Vagina (tissue), 2 donors: ENCODE measurements at regions not wholly inside any gene's neighbourhood (a gene's known extent, or its start where the extent isn't known, plus 50 kb on each side); places are given as distances from the start of the nearest gene placed in this dataset.

Source experiments
- DNase-seq, 2 donors: peaks; one replicate each; pipeline ENCODE4 v3.0.0-alpha.2; 2017; ENCODE audit errors: extremely low spot score in 2 of 2
- H3K27ac ChIP-seq: fragments of 200-600 bp; sonication (generic); one replicate; pipeline ENCODE4 v1.5.1; 2019
- H3K27me3 ChIP-seq: fragments of 200-600 bp; sonication (generic); one replicate; pipeline ENCODE4 v1.5.1; 2019
- H3K36me3 ChIP-seq, 2 donors: fragments of 200-600 bp; sonication (generic); one replicate each; pipeline ENCODE4 v1.5.1; 2017 to 2019
- H3K4me1 ChIP-seq: fragments of 200-600 bp; sonication (generic); one replicate; pipeline ENCODE4 v1.5.1; 2019
- H3K4me3 ChIP-seq, 2 donors: fragments of 200-600 bp; sonication (generic); 1 replicate in 1 of 2; 2 replicates in 1 of 2; pipeline ENCODE4 v1.5.1; 2016 to 2019
- H3K9me3 ChIP-seq: fragments of 200-600 bp; sonication (generic); one replicate; pipeline ENCODE4 v1.5.1; 2019
- POLR2A ChIP-seq, 2 donors: fragments of 450-650 bp; IDR thresholded peaks; one replicate each; pipeline ENCODE4 v1.6.1; 2017; ENCODE audit warnings: antibody characterized with exemption in 2 of 2, mild to moderate bottlenecking in 2 of 2, moderate library complexity in 2 of 2
- POLR2AphosphoS5 ChIP-seq, 2 donors: sonication (generic); formaldehyde crosslinking; IDR thresholded peaks; one replicate each; pipeline ENCODE4 v1.9.0; 2017; ENCODE audit warnings: antibody characterized with exemption in 2 of 2, mild to moderate bottlenecking in 2 of 2, low read depth in 1 of 2; ENCODE audit not compliant: insufficient read depth in 1 of 2
- intact Hi-C: fragments of 100-400 bp; cut with DNase I; formaldehyde crosslinking; loops from one replicate; pipeline ENCODE4 v1.15.1; 2023
- TF ChIP-seq, protein P1 (sequence below), 3 experiments: fragments of 450-650 bp in 2 of 3; fragments of 200-600 bp in 1 of 3; sonication (generic) in 1 of 3; IDR thresholded peaks; one replicate each; pipeline ENCODE4 v1.5.1; 2017 to 2019; ENCODE audit warnings: antibody characterized with exemption in 3 of 3, mild to moderate bottlenecking in 2 of 3, moderate library complexity in 2 of 3

DNA sequence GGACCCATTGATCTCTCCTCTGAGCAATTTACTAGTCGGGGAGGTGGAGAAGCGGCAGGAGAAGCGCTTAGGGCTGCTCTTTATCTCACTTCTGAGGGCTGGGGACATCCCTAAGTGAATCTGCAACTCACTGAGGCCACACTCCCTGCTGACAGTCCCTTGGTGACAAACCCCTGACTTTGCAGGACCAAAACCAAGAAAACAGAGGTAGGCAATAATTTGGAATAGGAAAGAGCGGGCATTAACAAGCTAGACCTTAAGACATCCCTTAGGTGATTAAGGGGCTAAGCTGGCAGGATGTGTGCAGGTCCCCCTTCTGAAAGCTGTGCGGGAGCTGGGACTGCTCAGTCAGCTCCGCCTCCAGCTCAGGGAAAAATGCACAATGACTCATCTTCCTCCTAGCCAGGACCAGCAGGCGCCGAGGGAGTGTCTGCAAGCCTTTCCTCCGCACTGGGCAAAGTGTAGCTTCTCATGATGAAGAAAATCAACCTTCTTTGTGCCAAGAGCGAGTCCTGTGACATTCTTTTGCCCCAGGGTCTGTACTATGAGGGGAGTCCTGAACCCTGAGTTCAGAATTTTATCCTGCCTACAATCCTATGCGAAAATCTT lies 63.3 kb downstream of the BOD1L2 start:
- intact Hi-C loops = no loop called here
- Histone ChIP-seq H3K9me3 (no peaks in the 10 kb centered on the region), H3K4me1 (no peaks in the 10 kb centered on the region), H3K27ac (no peak overlapping the region), H3K36me3 (no peaks in the 10 kb centered on the region), H3K27me3 (no peaks in the 10 kb centered on the region), H3K4me3 (peak overlapping the region in 1 of 2 donors; percentile 22)
- TF ChIP-seq POLR2AphosphoS5 (IDR thresholded peaks at IDR 0.05; ENCODE audit: insufficient read depth in 1 of 2, low read depth in 1 of 2) (no peak), POLR2A (IDR thresholded peaks at IDR 0.05) (no peak)
- TF ChIP-seq, protein P1, sequence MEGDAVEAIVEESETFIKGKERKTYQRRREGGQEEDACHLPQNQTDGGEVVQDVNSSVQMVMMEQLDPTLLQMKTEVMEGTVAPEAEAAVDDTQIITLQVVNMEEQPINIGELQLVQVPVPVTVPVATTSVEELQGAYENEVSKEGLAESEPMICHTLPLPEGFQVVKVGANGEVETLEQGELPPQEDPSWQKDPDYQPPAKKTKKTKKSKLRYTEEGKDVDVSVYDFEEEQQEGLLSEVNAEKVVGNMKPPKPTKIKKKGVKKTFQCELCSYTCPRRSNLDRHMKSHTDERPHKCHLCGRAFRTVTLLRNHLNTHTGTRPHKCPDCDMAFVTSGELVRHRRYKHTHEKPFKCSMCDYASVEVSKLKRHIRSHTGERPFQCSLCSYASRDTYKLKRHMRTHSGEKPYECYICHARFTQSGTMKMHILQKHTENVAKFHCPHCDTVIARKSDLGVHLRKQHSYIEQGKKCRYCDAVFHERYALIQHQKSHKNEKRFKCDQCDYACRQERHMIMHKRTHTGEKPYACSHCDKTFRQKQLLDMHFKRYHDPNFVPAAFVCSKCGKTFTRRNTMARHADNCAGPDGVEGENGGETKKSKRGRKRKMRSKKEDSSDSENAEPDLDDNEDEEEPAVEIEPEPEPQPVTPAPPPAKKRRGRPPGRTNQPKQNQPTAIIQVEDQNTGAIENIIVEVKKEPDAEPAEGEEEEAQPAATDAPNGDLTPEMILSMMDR (IDR thresholded peaks at IDR 0.05) = no peak
- DNase-seq = no peak

DNA sequence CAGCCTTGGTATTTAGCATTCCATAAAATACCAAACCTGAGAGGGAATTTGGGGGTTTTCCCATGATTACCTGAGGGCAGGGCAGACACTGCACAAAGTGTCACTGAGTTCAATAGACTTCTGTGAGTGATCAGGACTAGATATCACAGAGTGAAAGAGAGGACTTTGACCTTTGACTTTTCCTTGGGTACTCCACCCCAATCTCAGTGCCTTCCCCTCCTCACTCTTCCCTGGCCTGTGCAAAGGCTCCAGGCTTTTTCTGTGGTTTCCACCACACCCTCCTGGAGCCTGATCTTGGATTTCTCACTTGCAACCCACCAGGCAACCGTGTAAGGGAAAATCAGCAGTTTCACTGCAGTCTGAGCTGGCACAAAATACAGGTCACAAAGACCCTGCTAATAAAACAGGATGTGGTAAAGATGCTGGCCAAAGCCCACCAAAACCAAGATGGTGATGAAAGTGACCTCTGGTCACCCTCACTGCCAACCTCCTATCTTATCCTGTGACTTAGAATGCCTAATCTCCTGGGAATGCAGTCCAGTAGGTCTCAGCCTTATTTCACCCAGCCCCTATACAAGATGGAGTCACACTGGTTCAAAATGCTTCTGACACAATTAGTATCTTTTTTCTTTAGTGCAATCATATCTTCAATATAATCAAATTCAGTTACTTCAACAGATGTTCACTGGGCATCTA lies 64.0 kb downstream of the BOD1L2 start:
- no peak overlapping the region for H3K27ac ChIP-seq
- TF ChIP-seq POLR2A (IDR thresholded peaks at IDR 0.05) (no peak), POLR2AphosphoS5 (IDR thresholded peaks at IDR 0.05; ENCODE audit: insufficient read depth in 1 of 2, low read depth in 1 of 2) (no peak)
- H3K4me1 ChIP-seq = no peaks in the 10 kb centered on the region
- no peaks in the 10 kb centered on the region for H3K36me3 ChIP-seq
- H3K4me3 ChIP-seq = no peak overlapping the region
- no peaks in the 10 kb centered on the region for H3K9me3 ChIP-seq
- intact Hi-C loops = no loop called here
- DNase-seq = no peak
- H3K27me3 ChIP-seq = no peaks in the 10 kb centered on the region

DNA sequence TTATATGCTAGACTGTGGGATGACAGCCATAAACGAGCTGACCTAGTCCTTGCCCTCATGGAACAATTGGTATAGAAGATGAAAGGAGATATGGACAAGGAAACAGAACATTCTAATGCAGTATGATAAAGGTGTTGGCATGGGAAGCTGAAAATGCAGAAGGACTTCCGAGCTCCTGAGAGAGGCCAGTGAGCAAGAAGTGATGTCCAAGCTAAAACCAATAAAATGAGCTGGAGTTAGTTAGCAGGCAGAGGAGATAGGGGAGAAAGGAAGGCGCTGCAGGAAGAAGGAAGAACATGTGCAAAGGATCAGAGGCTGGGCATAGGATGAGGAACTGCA lies 64.5 kb downstream of the BOD1L2 start:
- intact Hi-C loops = no loop called here
- no peak for TF ChIP-seq POLR2A (IDR thresholded peaks at IDR 0.05)
- TF ChIP-seq POLR2AphosphoS5 (IDR thresholded peaks at IDR 0.05; ENCODE audit: insufficient read depth in 1 of 2, low read depth in 1 of 2) = no peak
- TF ChIP-seq, protein P1 (IDR thresholded peaks at IDR 0.05) = no peak
- H3K36me3 ChIP-seq = no peaks in the 10 kb centered on the region
- no peaks in the 10 kb centered on the region for H3K9me3 ChIP-seq
- H3K4me1 ChIP-seq = no peaks in the 10 kb centered on the region
- no peaks in the 10 kb centered on the region for H3K27me3 ChIP-seq
- no peak overlapping the region for H3K27ac ChIP-seq
- no peak for DNase-seq
- no peak overlapping the region for H3K4me3 ChIP-seq

DNA sequence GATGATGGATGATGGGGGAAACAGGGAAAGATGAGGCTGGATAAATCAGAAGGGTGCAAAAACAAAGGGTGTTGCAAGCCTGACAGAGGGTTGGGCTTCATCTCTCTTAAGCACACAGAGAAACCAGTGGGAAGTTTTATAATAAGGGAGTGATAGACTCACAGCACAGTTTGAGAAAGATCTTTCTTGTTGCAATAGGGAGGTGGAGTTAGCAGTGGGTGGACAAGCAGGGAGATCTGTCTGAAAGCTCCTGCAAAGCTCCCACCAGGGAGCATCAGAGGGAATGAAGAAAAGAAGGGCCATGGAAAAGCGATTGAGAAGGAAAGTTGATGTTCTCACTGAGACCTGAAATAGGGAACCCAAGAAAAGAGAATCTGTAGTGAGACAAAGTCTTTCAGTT lies 64.9 kb downstream of the BOD1L2 start:
- intact Hi-C loops = no loop called here
- Histone ChIP-seq H3K4me3 (no peak overlapping the region), H3K27me3 (no peaks in the 10 kb centered on the region), H3K27ac (no peak overlapping the region), H3K9me3 (no peaks in the 10 kb centered on the region), H3K36me3 (no peaks in the 10 kb centered on the region), H3K4me1 (no peaks in the 10 kb centered on the region)
- DNase-seq = no peak
- TF ChIP-seq POLR2A (IDR thresholded peaks at IDR 0.05) (no peak), POLR2AphosphoS5 (IDR thresholded peaks at IDR 0.05; ENCODE audit: insufficient read depth in 1 of 2, low read depth in 1 of 2) (no peak)
- TF ChIP-seq, protein P1 (IDR thresholded peaks at IDR 0.05) = no peak

DNA sequence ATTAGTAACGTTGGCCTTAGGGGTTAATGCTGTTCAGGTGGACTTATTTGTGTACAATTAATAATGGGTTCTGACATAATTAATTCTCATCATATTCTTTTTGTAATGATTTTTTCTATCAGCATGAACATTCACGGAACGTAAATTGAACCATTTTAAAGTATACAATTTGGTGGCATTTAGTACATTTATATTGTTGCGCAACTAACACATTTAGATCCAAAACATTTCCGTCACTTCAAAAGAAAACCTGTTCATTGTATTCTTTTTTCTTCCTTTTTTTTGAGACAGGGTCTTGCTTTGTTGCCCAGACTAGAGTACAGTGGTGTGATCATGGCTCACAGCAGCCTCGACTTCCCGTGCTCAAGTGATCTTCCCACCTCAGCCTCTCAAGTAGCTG lies 65.8 kb downstream of the BOD1L2 start:
- no peak overlapping the region for H3K27ac ChIP-seq
- no peaks in the 10 kb centered on the region for H3K4me1 ChIP-seq
- H3K27me3 ChIP-seq = no peaks in the 10 kb centered on the region
- TF ChIP-seq POLR2A (IDR thresholded peaks at IDR 0.05) = no peak
- TF ChIP-seq, protein P1 (IDR thresholded peaks at IDR 0.05) = no peak
- no peak for TF ChIP-seq POLR2AphosphoS5 (IDR thresholded peaks at IDR 0.05; ENCODE audit: insufficient read depth in 1 of 2, low read depth in 1 of 2)
- H3K9me3 ChIP-seq = no peaks in the 10 kb centered on the region
- intact Hi-C loops = no loop called here
- no peak overlapping the region for H3K4me3 ChIP-seq
- no peaks in the 10 kb centered on the region for H3K36me3 ChIP-seq
- DNase-seq = no peak
